PFSK-1 (cell line): ENCODE measurements at regions not wholly inside any gene's neighbourhood (a gene's known extent, or its start where the extent isn't known, plus 50 kb on each side); places are given as distances from the start of the nearest gene placed in this dataset.

Experiments
- POLR2AphosphoS5 ChIP-seq: IDR thresholded peaks from 2 replicates; pipeline ENCODE4 v1.6.1; 2012; ENCODE audit warnings: low read depth, mild to moderate bottlenecking, control low read depth, low read length, moderate library complexity
- SIN3A ChIP-seq: IDR thresholded peaks from 2 replicates; pipeline ENCODE4 v1.6.1; 2012; ENCODE audit warnings: mild to moderate bottlenecking, low read length, moderate library complexity, borderline replicate concordance; ENCODE audit not compliant: insufficient read depth
- TAF1 ChIP-seq: IDR thresholded peaks from 2 replicates; pipeline ENCODE4 v1.6.1; 2012; ENCODE audit warnings: low read length, control low read depth, borderline replicate concordance; ENCODE audit not compliant: insufficient read depth
- TF ChIP-seq, protein P1 (sequence below), 2 experiments: IDR thresholded peaks; 2 replicates each; pipeline versions ENCODE4 v1.6.1 to v1.8.0; 2011 to 2012; ENCODE audit warnings: low read depth in 2 of 2, low read length in 2 of 2, control low read depth in 1 of 2, inconsistent platforms in 1 of 2, mild to moderate bottlenecking in 1 of 2, moderate library complexity in 1 of 2; ENCODE audit not compliant: insufficient read depth in 1 of 2

DNA sequence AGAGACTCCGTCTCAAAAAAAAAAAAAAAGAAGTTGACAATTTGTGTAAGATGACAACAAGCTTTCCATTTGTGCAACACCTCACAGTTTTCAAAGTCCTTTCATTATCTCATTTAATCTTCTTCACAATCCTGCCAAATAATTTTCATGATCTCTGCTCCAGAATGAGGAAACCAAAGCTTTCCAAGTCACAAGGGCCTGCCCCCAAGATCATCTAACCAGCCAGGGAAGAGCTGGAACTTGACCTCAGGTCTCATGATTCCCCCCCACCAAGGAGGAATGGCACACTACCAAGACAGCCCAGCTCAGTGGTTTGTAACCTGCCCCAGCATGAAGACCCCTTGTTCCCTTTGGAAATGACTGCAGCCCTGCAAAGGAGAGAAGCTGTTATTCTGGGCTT is 74.0 kb upstream of the PIM1 start:
- TF ChIP-seq POLR2AphosphoS5 = no peak
- TF ChIP-seq, protein P1, sequence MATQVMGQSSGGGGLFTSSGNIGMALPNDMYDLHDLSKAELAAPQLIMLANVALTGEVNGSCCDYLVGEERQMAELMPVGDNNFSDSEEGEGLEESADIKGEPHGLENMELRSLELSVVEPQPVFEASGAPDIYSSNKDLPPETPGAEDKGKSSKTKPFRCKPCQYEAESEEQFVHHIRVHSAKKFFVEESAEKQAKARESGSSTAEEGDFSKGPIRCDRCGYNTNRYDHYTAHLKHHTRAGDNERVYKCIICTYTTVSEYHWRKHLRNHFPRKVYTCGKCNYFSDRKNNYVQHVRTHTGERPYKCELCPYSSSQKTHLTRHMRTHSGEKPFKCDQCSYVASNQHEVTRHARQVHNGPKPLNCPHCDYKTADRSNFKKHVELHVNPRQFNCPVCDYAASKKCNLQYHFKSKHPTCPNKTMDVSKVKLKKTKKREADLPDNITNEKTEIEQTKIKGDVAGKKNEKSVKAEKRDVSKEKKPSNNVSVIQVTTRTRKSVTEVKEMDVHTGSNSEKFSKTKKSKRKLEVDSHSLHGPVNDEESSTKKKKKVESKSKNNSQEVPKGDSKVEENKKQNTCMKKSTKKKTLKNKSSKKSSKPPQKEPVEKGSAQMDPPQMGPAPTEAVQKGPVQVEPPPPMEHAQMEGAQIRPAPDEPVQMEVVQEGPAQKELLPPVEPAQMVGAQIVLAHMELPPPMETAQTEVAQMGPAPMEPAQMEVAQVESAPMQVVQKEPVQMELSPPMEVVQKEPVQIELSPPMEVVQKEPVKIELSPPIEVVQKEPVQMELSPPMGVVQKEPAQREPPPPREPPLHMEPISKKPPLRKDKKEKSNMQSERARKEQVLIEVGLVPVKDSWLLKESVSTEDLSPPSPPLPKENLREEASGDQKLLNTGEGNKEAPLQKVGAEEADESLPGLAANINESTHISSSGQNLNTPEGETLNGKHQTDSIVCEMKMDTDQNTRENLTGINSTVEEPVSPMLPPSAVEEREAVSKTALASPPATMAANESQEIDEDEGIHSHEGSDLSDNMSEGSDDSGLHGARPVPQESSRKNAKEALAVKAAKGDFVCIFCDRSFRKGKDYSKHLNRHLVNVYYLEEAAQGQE (IDR thresholded peaks at IDR 0.05; ENCODE audit: insufficient read depth in 1 of 2, low read depth in 2 of 2, low read length in 2 of 2) = no peak
- no peak for TF ChIP-seq SIN3A
- no peak for TF ChIP-seq TAF1
